Mammary epithelial cell (primary cell): ENCODE measurements at regions not wholly inside any gene's neighbourhood (a gene's known extent, or its start where the extent isn't known, plus 50 kb on each side); places are given as distances from the start of the nearest gene placed in this dataset.

Experiments used
- CTCF ChIP-seq, 2 donors: IDR thresholded peaks in 1 of 2; conservative IDR thresholded peaks in 1 of 2; 2 replicates each; pipeline ENCODE4 v1.5.1; 2011 to 2012; ENCODE audit warnings: inconsistent platforms in 2 of 2, low read length in 2 of 2, mild to moderate bottlenecking in 2 of 2, control low read depth in 1 of 2, low read depth in 1 of 2; ENCODE audit not compliant: insufficient read depth in 1 of 2; ENCODE audit errors: extremely low read depth in 1 of 2
- EZH2 ChIP-seq: IDR thresholded peaks from 2 replicates; pipeline ENCODE4 v1.6.1; 2012; ENCODE audit warnings: low read length, inconsistent platforms, borderline replicate concordance

DNA sequence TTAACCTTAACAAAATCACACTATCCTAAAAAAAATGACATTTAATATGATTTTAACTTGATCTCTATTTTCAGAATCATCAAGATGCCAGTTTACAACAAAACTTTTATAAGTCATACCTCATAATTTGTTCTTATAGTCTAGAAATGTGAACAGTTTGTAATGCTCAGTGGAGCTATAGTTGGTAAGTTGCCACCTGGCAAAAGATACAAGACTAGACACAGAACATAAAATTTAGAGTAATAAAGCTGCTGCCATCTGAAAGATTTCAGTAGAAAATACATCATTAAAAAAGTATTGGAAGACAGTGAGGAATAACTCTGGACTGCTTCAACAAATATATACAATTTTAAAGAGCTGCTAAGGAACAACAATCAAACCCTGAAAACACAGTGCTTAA is 233.8 kb downstream of the GABRG2 start:
- TF ChIP-seq CTCF (conservative IDR thresholded peaks at IDR 0.05 in 1 of 2, IDR thresholded peaks at IDR 0.05 in 1 of 2; ENCODE audit: extremely low read depth in 1 of 2, insufficient read depth in 1 of 2, low read depth in 1 of 2, low read length in 2 of 2) (no peak), EZH2 (no peak)
